Kidney epithelial cell (primary cell): ENCODE measurements at regions not wholly inside any gene's neighbourhood (a gene's known extent, or its start where the extent isn't known, plus 50 kb on each side); places are given as distances from the start of the nearest gene placed in this dataset.

Source experiments
- DNase-seq: peaks from one replicate; pipeline ENCODE4 v3.0.0-alpha.2; 2010; ENCODE audit warnings: low read depth
- H3K27me3 ChIP-seq: 2 replicates; pipeline ENCODE4 v1.6.0; 2011; ENCODE audit warnings: low read length; ENCODE audit not compliant: control insufficient read depth, insufficient read depth
- H3K36me3 ChIP-seq: 2 replicates; pipeline ENCODE4 v1.5.1; 2011; ENCODE audit warnings: low read length; ENCODE audit not compliant: control insufficient read depth, insufficient read depth
- H3K4me3 ChIP-seq: 2 replicates; pipeline ENCODE4 v1.5.1; 2011; ENCODE audit warnings: low read depth, mild to moderate bottlenecking, control low read depth, low read length
- CTCF ChIP-seq: IDR thresholded peaks from 2 replicates; pipeline ENCODE4 v1.5.1; 2011; ENCODE audit warnings: mild to moderate bottlenecking, moderate library complexity, low read length, control low read depth, inconsistent platforms; ENCODE audit not compliant: insufficient read depth, poor library complexity, severe bottlenecking

DNA sequence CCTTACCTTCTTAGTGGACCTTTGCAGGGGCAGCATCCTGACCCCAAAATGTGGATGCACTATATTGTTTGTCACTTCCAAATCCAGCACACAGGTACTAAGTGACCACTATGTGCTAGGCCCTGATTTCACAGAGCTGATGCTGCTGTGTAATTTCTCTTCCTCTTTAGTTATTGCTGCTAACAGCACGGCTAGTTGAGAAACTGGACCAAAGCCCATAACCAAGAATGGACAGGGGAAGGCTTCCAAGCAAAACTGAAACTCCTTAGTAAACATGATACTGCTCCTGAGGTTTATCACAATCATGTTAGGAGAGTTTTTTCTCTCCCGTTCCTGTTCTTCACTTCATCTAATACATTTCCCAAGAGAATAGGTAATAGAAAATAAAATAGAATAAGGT lies 172.9 kb upstream of the TTC29 start:
- Histone ChIP-seq H3K27me3 (no peaks in the 10 kb centered on the region), H3K4me3 (no peak overlapping the region), H3K36me3 (no peaks in the 10 kb centered on the region)
- no peak for DNase-seq
- TF ChIP-seq CTCF = no peak

DNA sequence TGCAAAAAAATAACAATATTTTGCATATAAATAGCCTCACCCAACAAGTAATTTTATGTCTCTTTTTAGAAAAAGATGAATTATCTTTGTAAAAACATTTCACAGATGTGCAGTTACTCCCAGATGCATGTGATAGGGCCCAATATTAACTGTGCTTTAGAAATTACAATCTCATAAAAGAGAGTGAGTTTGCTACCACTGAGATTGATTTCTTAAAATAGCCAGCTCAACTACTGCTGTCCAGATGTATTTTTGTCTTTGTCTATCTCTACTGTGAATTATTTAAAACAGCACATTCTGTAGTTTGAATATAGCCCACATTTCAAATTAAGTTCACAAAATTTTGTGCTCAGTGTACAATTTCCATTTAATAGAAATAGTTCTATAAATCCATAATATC lies 177.0 kb upstream of the TTC29 start:
- DNase-seq = no peak
- no peaks in the 10 kb centered on the region for H3K27me3 ChIP-seq
- TF ChIP-seq CTCF = no peak
- H3K36me3 ChIP-seq = no peaks in the 10 kb centered on the region
- no peak overlapping the region for H3K4me3 ChIP-seq

- Histone ChIP-seq H3K36me3 (no peaks in the 10 kb centered on the region), H3K27me3 (no peaks in the 10 kb centered on the region), H3K4me3 (no peak overlapping the region)
- TF ChIP-seq CTCF = no peak
- DNase-seq = no peak
Measured at GRCh38 chr4:147123146-147123545, 177.5 kb upstream of the TTC29 start.

GRCh38 chr4:147128787-147129186 lies 183.1 kb upstream of the TTC29 start:
- Histone ChIP-seq H3K4me3 (no peak overlapping the region), H3K27me3 (no peaks in the 10 kb centered on the region), H3K36me3 (no peaks in the 10 kb centered on the region)
- no peak for TF ChIP-seq CTCF
- no peak for DNase-seq

DNA sequence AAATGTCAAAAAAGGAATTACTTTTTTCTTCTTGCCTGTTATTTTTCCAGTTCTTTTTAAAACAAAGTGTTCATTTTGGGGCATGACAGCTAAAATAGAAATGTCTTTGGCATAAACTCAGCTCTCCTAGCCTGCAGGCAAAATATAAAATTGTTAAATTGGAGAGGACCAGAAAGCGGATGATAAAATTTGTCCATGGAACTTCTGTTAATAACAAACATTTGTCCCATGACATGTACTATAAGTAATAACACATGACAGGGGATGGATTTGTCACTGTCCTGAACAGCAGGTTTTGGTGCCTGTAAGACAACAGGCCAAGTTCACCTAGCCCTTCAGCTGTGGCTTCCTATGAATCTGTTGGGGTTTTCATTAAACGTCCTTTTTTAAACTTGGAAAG lies 184.0 kb upstream of the TTC29 start:
- no peak for TF ChIP-seq CTCF
- H3K27me3 ChIP-seq = no peaks in the 10 kb centered on the region
- no peak overlapping the region for H3K4me3 ChIP-seq
- no peaks in the 10 kb centered on the region for H3K36me3 ChIP-seq
- no peak for DNase-seq

DNA sequence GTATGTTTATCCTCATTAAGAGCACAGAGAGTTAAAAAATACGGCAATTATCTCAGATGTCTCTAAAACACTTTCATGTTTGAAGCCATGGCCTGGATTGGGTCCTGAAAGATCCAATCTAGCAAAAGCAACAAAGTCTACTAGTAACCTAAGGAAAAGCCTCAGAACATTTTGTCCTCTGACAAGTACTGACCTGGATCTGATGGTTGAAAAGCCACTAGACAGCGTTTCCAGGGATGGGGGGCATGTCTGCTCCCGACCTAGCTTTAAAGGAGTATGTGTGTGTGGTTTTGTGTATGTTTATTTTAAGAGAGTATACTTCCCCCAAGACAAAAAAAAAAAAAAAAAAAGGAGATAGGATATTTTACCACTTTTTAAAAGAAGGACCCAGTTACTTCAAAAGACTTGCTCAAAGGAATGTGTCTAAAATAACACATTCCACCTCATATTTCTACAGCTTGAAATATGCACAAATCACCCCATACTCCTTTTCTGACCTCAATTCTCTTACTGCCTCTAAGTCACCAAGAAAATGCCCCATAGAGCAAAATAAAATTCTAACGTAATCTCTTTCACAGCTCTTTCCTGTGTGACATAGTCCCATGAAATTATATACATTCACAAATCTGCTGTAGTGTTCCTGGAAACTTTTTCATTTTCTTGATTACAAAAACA lies 189.0 kb upstream of the TTC29 start:
- DNase-seq = no peak
- H3K4me3 ChIP-seq = no peak overlapping the region
- TF ChIP-seq CTCF = no peak

More for the DNA sequence above, 189.0 kb upstream of the TTC29 start:
- H3K36me3 ChIP-seq = no peaks in the 10 kb centered on the region
- H3K27me3 ChIP-seq = no peaks in the 10 kb centered on the region
